ENCODE measurements at regions not wholly inside any gene's neighbourhood (a gene's known extent, or its start where the extent isn't known, plus 50 kb on each side); places are given as distances from the start of the nearest gene placed in this dataset.

- Histone ChIP-seq H3K4me2 (ENCODE audit: insufficient read depth in 1 of 2, low read depth in 2 of 2, low read length in 2 of 2) (no peak overlapping the region), H2BK5ac (ENCODE audit: low read depth, low read length) (no peak overlapping the region), H2BK12ac (ENCODE audit: low read depth, low read length) (no peak overlapping the region), H3K18ac (ENCODE audit: extremely low read depth, low read length) (no peak overlapping the region), H3K23me2 (ENCODE audit: low read depth, low read length) (no peaks in the 10 kb centered on the region), H3K27ac (ENCODE audit: low read depth, low read length) (no peak overlapping the region), H3K9me3 (ENCODE audit: insufficient read depth in 2 of 2, low read depth in 1 of 2, low read length in 1 of 2) (no peaks in the 10 kb centered on the region; a peak in 1 of 4 replicates), H4K8ac (ENCODE audit: extremely low read depth, insufficient read depth, low read length) (no peak overlapping the region), H3K9ac (replicated peaks in 1 of 4; ENCODE audit: extremely low read depth in 1 of 4, low read depth in 3 of 4, low read length in 3 of 4) (no peak overlapping the region), H4K91ac (replicated peaks; ENCODE audit: insufficient read length, low read length) (no peak overlapping the region), H4K20me1 (replicated peaks in 1 of 2; ENCODE audit: control insufficient read depth in 1 of 2, insufficient read depth in 2 of 2, low read length in 2 of 2) (no peaks in the 10 kb centered on the region), H3K14ac (ENCODE audit: insufficient read length) (no peak overlapping the region), H2AK5ac (ENCODE audit: low read depth, low read length) (no peak overlapping the region), H3K4ac (replicated peaks; ENCODE audit: insufficient read length, low read depth, low read length) (no peak overlapping the region), H2BK15ac (ENCODE audit: low read length) (no peak overlapping the region), H4K5ac (ENCODE audit: insufficient read length, low read depth, low read length) (no peak overlapping the region), H2BK120ac (replicated peaks; ENCODE audit: low read depth, low read length) (no peak overlapping the region), H3K79me2 (ENCODE audit: control insufficient read depth in 1 of 2, insufficient read depth in 2 of 2, low read length in 2 of 2) (no peaks in the 10 kb centered on the region), H3K36me3 (ENCODE audit: control insufficient read depth in 2 of 4, insufficient read depth in 4 of 4, low read length in 3 of 4) (no peaks in the 10 kb centered on the region), H3K27me3 (replicated peaks in 1 of 4; ENCODE audit: control insufficient read depth in 3 of 4, extremely low read depth in 1 of 4, insufficient read depth in 3 of 4, low read length in 3 of 4) (no peaks in the 10 kb centered on the region; a peak in 1 of 7 replicates), H2AFZ (ENCODE audit: low read length) (0 out of 2 replicates have a peak overlapping the region, but pooled peaks have one; percentile 2), H3K23ac (ENCODE audit: insufficient read length) (no peak overlapping the region), H2BK20ac (ENCODE audit: low read length) (no peak overlapping the region), H3K4me1 (replicated peaks in 1 of 4; ENCODE audit: control insufficient read depth in 3 of 4, insufficient read depth in 4 of 4, low read length in 3 of 4) (no peaks in the 10 kb centered on the region), H3K79me1 (ENCODE audit: low read depth, low read length) (no peaks in the 10 kb centered on the region), H3K56ac (replicated peaks; ENCODE audit: insufficient read length, low read depth, low read length) (no peak overlapping the region), H3K4me3 (ENCODE audit: extremely low read depth in 1 of 4, insufficient read depth in 2 of 4, low read depth in 3 of 4, low read length in 4 of 4) (no peak overlapping the region)
- DNase-seq (ENCODE audit: low read depth in 1 of 2, low spot score in 2 of 2) (no peak), FAIRE-seq (no peak)
- ChIA-PET CTCF (ENCODE audit: partially characterized antibody) (interaction anchor here (2.0 kb wide), 1 partner anchor 12 kb away, joined by 7 read pairs; no protein-coding TSS in a partner anchor), POLR2A (ENCODE audit: partially characterized antibody) (interaction anchor here (1.3 kb wide), 1 partner anchor 9 kb away, joined by 3 read pairs; no protein-coding TSS in a partner anchor)
- 67% methylated on average over 6 of the region's 6 CpGs; no CpG with 5 or more reads in 1 of the 2 experiments for WGBS, 2 experiments (ENCODE audit: extremely low coverage in 1 of 2, insufficient coverage in 1 of 2, insufficient read length in 1 of 2, insufficient replicate concordance in 2 of 2, low coverage in 1 of 2, low lambda C conversion rate in 2 of 2, missing lambda C conversion rate in 1 of 2)
- TF ChIP-seq ZNF274 (IDR thresholded peaks at IDR 0.05; ENCODE audit: borderline replicate concordance, extremely low read depth, low read length) (no peak), SAP30 (IDR thresholded peaks at IDR 0.05; ENCODE audit: insufficient read depth, insufficient replicate concordance, low read length) (no peak), HDAC2 (IDR thresholded peaks at IDR 0.05; ENCODE audit: borderline replicate concordance in 1 of 2, low read depth in 2 of 2, low read length in 2 of 2) (no peak), ASH2L (IDR thresholded peaks at IDR 0.05; ENCODE audit: low read length) (no peak), KDM4A (IDR thresholded peaks at IDR 0.05; ENCODE audit: low read depth, low read length, severe bottlenecking) (no peak), POLR2A (IDR thresholded peaks at IDR 0.05; ENCODE audit: control extremely low read depth in 1 of 2, low read depth in 2 of 2, low read length in 2 of 2) (no peak), RXRA (IDR thresholded peaks at IDR 0.05; ENCODE audit: insufficient read depth, low read depth, low read length) (no peak), RNF2 (IDR thresholded peaks at IDR 0.05; ENCODE audit: borderline replicate concordance, low read depth, low read length, missing control alignments, poor library complexity, severe bottlenecking) (no peak), CHD1 (IDR thresholded peaks at IDR 0.05; ENCODE audit: low read depth, low read length) (no peak), SP2 (IDR thresholded peaks at IDR 0.05; ENCODE audit: low read length) (no peak), SRF (IDR thresholded peaks at IDR 0.05; ENCODE audit: low read depth, low read length) (no peak), EGR1 (IDR thresholded peaks at IDR 0.05; ENCODE audit: borderline replicate concordance, low read depth, low read length) (no peak)
Observed at GRCh38 chr5:15354021-15354420, 146.0 kb upstream of the FBXL7 start.

All from H1 (cell line).